CD4-positive, alpha-beta T cell treated with Interleukin-17A for 4 hours (primary cell): ENCODE measurements at regions not wholly inside any gene's neighbourhood (a gene's known extent, or its start where the extent isn't known, plus 50 kb on each side); places are given as distances from the start of the nearest gene placed in this dataset.

Experiments
- DNase-seq: peaks from one replicate; pipeline ENCODE4 v3.0.0-alpha.2; 2020; ENCODE audit warnings: mixed read lengths

DNA sequence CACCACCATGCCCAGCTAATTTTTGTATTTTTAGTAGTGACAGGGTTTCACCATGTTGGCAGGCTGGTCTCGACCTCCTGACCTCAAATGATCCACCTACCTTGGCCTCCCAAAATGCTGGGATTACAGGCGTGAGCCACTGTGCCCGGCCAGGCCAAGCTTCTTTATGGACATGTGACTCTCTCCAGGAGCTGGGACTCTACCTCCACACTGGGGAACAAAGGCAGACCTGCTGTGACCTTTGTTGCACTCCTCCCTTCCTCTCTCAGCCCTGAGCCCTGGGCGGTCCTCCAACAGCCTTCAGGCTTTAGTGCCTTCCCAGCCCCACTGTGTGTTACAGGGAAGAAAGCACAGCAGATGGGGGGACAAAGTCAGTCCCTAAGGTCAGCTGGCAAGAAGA lies 55.0 kb upstream of the DUSP5 start:
- DNase-seq, result no peak

- no peak for DNase-seq
Measured at GRCh38 chr10:110443239-110444003, 54.3 kb upstream of the DUSP5 start.

GRCh38 chr10:110444004-110444337 lies 53.7 kb upstream of the DUSP5 start:
- no peak for DNase-seq

- no peak for DNase-seq
Measured at GRCh38 chr10:110445871-110446270, 51.8 kb upstream of the DUSP5 start.

DNA sequence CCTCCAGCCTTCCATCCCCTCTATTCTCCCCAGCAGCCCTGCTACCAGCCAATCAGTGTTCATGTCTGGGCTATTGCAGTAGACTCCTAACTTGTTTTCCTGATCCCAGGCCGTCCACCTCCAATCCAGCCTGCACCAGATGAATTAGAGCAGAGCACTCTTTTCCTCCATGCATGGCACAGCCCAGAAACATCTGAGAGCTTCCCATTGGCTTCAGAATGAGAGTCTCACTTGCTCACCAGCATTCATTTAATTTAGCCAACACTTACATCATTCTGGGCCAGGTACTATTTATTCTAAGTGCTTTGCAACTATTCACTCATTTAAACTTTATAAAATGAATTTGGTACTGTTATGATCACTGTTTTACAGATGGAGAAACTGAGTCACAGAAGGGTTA lies 51.4 kb upstream of the DUSP5 start:
- DNase-seq, result no peak

GRCh38 chr10:110446954-110447608 lies 50.6 kb upstream of the DUSP5 start:
- no peak for DNase-seq

- DNase-seq, result no peak
Measured at GRCh38 chr10:110447886-110448285, 49.8 kb upstream of the DUSP5 start.
